Fibroblast of lung (primary cell): ENCODE measurements at regions not wholly inside any gene's neighbourhood (a gene's known extent, or its start where the extent isn't known, plus 50 kb on each side); places are given as distances from the start of the nearest gene placed in this dataset.
A peak's percentile ranks its signal among the peaks of the same experiment; 100 is the strongest.

Experiments
- CTCF ChIP-seq, 2 donors: IDR thresholded peaks in 1 of 2; conservative IDR thresholded peaks in 1 of 2; 1 replicate in 1 of 2; 2 replicates in 1 of 2; pipeline ENCODE4 v1.5.1; 2011 to 2012; ENCODE audit warnings: low read length in 2 of 2, control low read depth in 1 of 2, inconsistent platforms in 1 of 2, low read depth in 1 of 2, mild to moderate bottlenecking in 1 of 2
- EZH2 ChIP-seq: IDR thresholded peaks from 2 replicates; pipeline ENCODE4 v1.5.1; 2012; ENCODE audit warnings: low read length, control low read depth, mild to moderate bottlenecking; ENCODE audit errors: missing control alignments

GRCh38 chr17:45640141-45640850 lies 143.8 kb upstream of the CRHR1 start:
- TF ChIP-seq EZH2, result no peak
- TF ChIP-seq CTCF (conservative IDR thresholded peaks at IDR 0.05 in 1 of 2, IDR thresholded peaks at IDR 0.05 in 1 of 2; ENCODE audit: low read depth in 1 of 2, low read length in 2 of 2), result peak; percentile 98 to 99
